IMR-90 (cell line): ENCODE measurements at regions not wholly inside any gene's neighbourhood (a gene's known extent, or its start where the extent isn't known, plus 50 kb on each side); places are given as distances from the start of the nearest gene placed in this dataset.
A peak's percentile ranks its signal among the peaks of the same experiment; 100 is the strongest.

Experiments
- ATAC-seq: fragments of 200-7000 bp; cut with Tn5 transposase; 2 replicates; pipeline ENCODE4 v1.9.1; 2020; ENCODE audit warnings: low read depth, mild to moderate bottlenecking, moderate library complexity
- BruUV-seq: library from RNA; stranded (reverse); fragments of 400-500 nt; replicated peaks from 2 replicates; lab custom pipeline; 2021; lab: Mats Ljungman, UMichigan
- CTCF ChIA-PET: fragments of 300-600 bp; formaldehyde crosslinking; extraction: SDS; loops from one replicate; lab custom pipeline; 2021; ENCODE audit warnings: antibody characterized with exemption; lab: Yijun Ruan, JAX
- POLR2A ChIA-PET: fragments of 300-600 bp; sonication (Branson Sonifier 250); formaldehyde crosslinking; loops from one replicate; lab custom pipeline; 2022; ENCODE audit warnings: antibody characterized with exemption; ENCODE audit not compliant: unreplicated experiment; lab: Charles Lee
- DNase-seq: peaks from one replicate; pipeline ENCODE4 v3.0.0; 2013
- H2AFZ ChIP-seq: replicated peaks from 2 replicates; pipeline ENCODE3; 2013; ENCODE audit warnings: low read length, mild to moderate bottlenecking; ENCODE audit not compliant: poor library complexity
- H2AK5ac ChIP-seq: 2 replicates; pipeline ENCODE4 v1.6.1; 2013; ENCODE audit warnings: low read depth, low read length, inconsistent platforms
- H2AK9ac ChIP-seq: replicated peaks from 2 replicates; pipeline ENCODE3; 2013; ENCODE audit warnings: mild to moderate bottlenecking, low read depth, low read length, moderate library complexity; ENCODE audit not compliant: poor library complexity
- H2BK120ac ChIP-seq: 2 replicates; pipeline ENCODE4 v1.6.1; 2013; ENCODE audit warnings: low read depth, low read length, inconsistent platforms
- H2BK15ac ChIP-seq: 3 replicates; pipeline ENCODE4 v1.6.1; 2013; ENCODE audit warnings: low read depth, low read length, inconsistent platforms
- H2BK20ac ChIP-seq: 2 replicates; pipeline ENCODE4 v1.6.1; 2013; ENCODE audit warnings: low read depth, mild to moderate bottlenecking, inconsistent platforms, low read length, moderate library complexity
- H2BK5ac ChIP-seq: 2 replicates; pipeline ENCODE4 v1.6.1; 2013; ENCODE audit warnings: mild to moderate bottlenecking, low read depth, low read length, inconsistent platforms; ENCODE audit not compliant: poor library complexity, severe bottlenecking
- H3K14ac ChIP-seq: replicated peaks from 2 replicates; pipeline ENCODE4 v1.6.1; 2013; ENCODE audit warnings: low read depth, low read length, inconsistent platforms
- H3K18ac ChIP-seq: 2 replicates; pipeline ENCODE4 v1.6.1; 2013; ENCODE audit warnings: low read depth, low read length, control low read depth
- H3K23ac ChIP-seq: 2 replicates; pipeline ENCODE4 v1.6.1; 2013; ENCODE audit warnings: low read depth, low read length, inconsistent platforms
- H3K27ac ChIP-seq: 2 replicates; pipeline ENCODE4 v1.5.1; 2013; ENCODE audit warnings: mild to moderate bottlenecking, control low read depth, low read length; ENCODE audit not compliant: insufficient read depth
- H3K27me3 ChIP-seq: 2 replicates; pipeline ENCODE4 v1.6.1; 2013; ENCODE audit warnings: low read length; ENCODE audit not compliant: control insufficient read depth, insufficient read depth
- H3K36me3 ChIP-seq: 2 replicates; pipeline ENCODE4 v1.6.1; 2013; ENCODE audit warnings: low read length, mixed read lengths; ENCODE audit not compliant: control insufficient read depth, insufficient read depth
- H3K4ac ChIP-seq: 2 replicates; pipeline ENCODE4 v1.6.1; 2013; ENCODE audit warnings: low read depth, low read length, inconsistent platforms
- H3K4me1 ChIP-seq: 2 replicates; pipeline ENCODE4 v1.6.1; 2013; ENCODE audit warnings: low read length, mixed read lengths; ENCODE audit not compliant: control insufficient read depth, insufficient read depth
- H3K4me2 ChIP-seq: 2 replicates; pipeline ENCODE4 v1.6.1; 2013; ENCODE audit warnings: low read depth, mild to moderate bottlenecking, control low read depth, low read length, moderate library complexity
- H3K4me3 ChIP-seq: 2 replicates; pipeline ENCODE4 v1.5.1; 2013; ENCODE audit warnings: low read depth, mild to moderate bottlenecking, control low read depth, low read length, moderate library complexity; ENCODE audit not compliant: insufficient read depth
- H3K56ac ChIP-seq: 2 replicates; pipeline ENCODE4 v1.6.1; 2013; ENCODE audit warnings: low read length, inconsistent platforms; ENCODE audit not compliant: insufficient read depth; ENCODE audit errors: extremely low read depth
- H3K79me1 ChIP-seq, 2 experiments: 2 replicates each; pipeline ENCODE4 v1.6.1; 2013; ENCODE audit warnings: low read length in 2 of 2, inconsistent platforms in 1 of 2, low read depth in 1 of 2
- H3K9ac ChIP-seq: 2 replicates; pipeline ENCODE4 v1.6.1; 2013; ENCODE audit warnings: low read depth, low read length, control low read depth
- H3K9me1 ChIP-seq: 2 replicates; pipeline ENCODE4 v1.6.1; 2013; ENCODE audit warnings: low read length, inconsistent platforms; ENCODE audit not compliant: insufficient read depth
- H3K9me3 ChIP-seq: 2 replicates; pipeline ENCODE4 v1.6.1; 2013; ENCODE audit warnings: low read length; ENCODE audit not compliant: control insufficient read depth, insufficient read depth
- H4K20me1 ChIP-seq: 2 replicates; pipeline ENCODE4 v1.6.1; 2013; ENCODE audit warnings: low read length, inconsistent platforms; ENCODE audit not compliant: insufficient read depth
- H4K5ac ChIP-seq: 2 replicates; pipeline ENCODE4 v1.6.1; 2013; ENCODE audit warnings: mild to moderate bottlenecking, low read depth, low read length, control low read depth
- H4K8ac ChIP-seq, 2 experiments: 2 replicates each; pipeline ENCODE4 v1.6.1; 2013; ENCODE audit warnings: low read depth in 2 of 2, low read length in 2 of 2, control low read depth in 1 of 2, inconsistent platforms in 1 of 2
- H4K91ac ChIP-seq: 2 replicates; pipeline ENCODE4 v1.6.1; 2013; ENCODE audit warnings: low read depth, low read length, inconsistent platforms; ENCODE audit not compliant: insufficient read depth
- CEBPB ChIP-seq: IDR thresholded peaks from 2 replicates; pipeline ENCODE4 v1.6.1; 2012; ENCODE audit warnings: low read depth, low read length, improper control_type of control experiment
- MAFK ChIP-seq: IDR thresholded peaks from 2 replicates; pipeline ENCODE4 v1.6.1; 2012; ENCODE audit warnings: low read depth, low read length, improper control_type of control experiment
- WGBS, 2 experiments: methylation state at CpG; one replicate each; pipeline versions ENCODE4 v1.1.5 to v1.1.7; 2013; ENCODE audit warnings: missing lambda C conversion rate in 2 of 2; ENCODE audit not compliant: insufficient read length in 1 of 2; ENCODE audit errors: extremely low coverage in 2 of 2; 5-methylcytosine and 5-hydroxymethylcytosine counted together
- dilution Hi-C: fragments of 300-500 bp; cut with HindIII; formaldehyde crosslinking; loops from one replicate; pipeline ENCODE4 v1.14.3; 2018; ENCODE audit warnings: low sequenced_read_pairs; ENCODE audit not compliant: unreplicated experiment
- in situ Hi-C: fragments of 300-500 bp; cut with MboI; formaldehyde crosslinking; loops from 3 replicates; pipeline ENCODE4 v1.14.3; 2019; ENCODE audit warnings: low sequenced_read_pairs, inconsistent platforms, mixed read lengths
- intact Hi-C: fragments of 100-400 bp; cut with micrococcal nuclease; formaldehyde crosslinking; loops from 2 replicates; pipeline ENCODE4 v1.10.0; 2022

DNA sequence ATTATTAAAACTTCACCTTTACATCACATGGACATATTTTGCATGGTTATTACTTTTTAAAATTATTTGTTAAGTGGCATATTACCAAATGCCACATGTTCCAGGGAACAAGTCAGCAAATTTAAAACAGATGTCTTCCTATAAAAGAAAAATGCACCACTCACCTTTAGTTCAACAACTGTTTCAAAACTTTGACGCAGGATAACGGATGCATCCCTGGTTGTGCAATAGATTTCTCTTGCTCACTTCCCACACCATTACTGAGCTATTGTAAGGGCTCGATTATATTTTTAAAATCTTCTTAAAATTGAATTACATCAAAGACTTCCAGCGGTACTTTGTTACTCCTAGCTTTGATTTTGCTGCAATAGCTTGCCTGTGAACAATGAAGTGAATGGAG is 93.0 kb upstream of the ARHGAP24 start:
- H2BK20ac ChIP-seq = no peak overlapping the region
- H3K4me2 ChIP-seq = no peak overlapping the region
- H3K36me3 ChIP-seq = no peaks in the 10 kb centered on the region
- H3K4me1 ChIP-seq = no peaks in the 10 kb centered on the region
- no peak overlapping the region for H3K4me3 ChIP-seq
- no peaks in the 10 kb centered on the region for H3K9me1 ChIP-seq
- intact Hi-C loops = no loop called here
- no peaks in the 10 kb centered on the region for H4K20me1 ChIP-seq
- H3K23ac ChIP-seq = no peak overlapping the region
- no peak overlapping the region for H2AFZ ChIP-seq
- no peak overlapping the region for H2BK15ac ChIP-seq
- BruUV-seq = no TSS peak
- H3K27ac ChIP-seq = no peak overlapping the region
- no peak overlapping the region for H2BK5ac ChIP-seq
- ATAC-seq = no peak
- H4K5ac ChIP-seq = no peak overlapping the region
- H3K9me3 ChIP-seq = no peaks in the 10 kb centered on the region
- no peaks in the 10 kb centered on the region for H3K79me1 ChIP-seq
- H2BK120ac ChIP-seq = no peak overlapping the region
- dilution Hi-C loops = no loop called here
- no peak overlapping the region for H3K9ac ChIP-seq
- no CpG with 5 or more reads among the region's 4 CpGs for WGBS, 2 experiments
- H3K27me3 ChIP-seq = no peaks in the 10 kb centered on the region
- no peak overlapping the region for H2AK9ac ChIP-seq
- H3K18ac ChIP-seq = no peak overlapping the region
- H3K4ac ChIP-seq = no peak overlapping the region
- POLR2A ChIA-PET = no interaction called here
- no peak overlapping the region for H3K14ac ChIP-seq
- no peak overlapping the region for H2AK5ac ChIP-seq
- DNase-seq = no peak
- H4K8ac ChIP-seq = no peak overlapping the region
- in situ Hi-C loops = no loop called here
- H3K56ac ChIP-seq = no peak overlapping the region
- H4K91ac ChIP-seq = no peak overlapping the region
- TF ChIP-seq CEBPB (0 out of 2 replicates have a peak, but pooled peaks have one; percentile 29), MAFK (no peak)
- CTCF ChIA-PET = no interaction called here
